HFFc6 (cell line): ENCODE measurements at regions not wholly inside any gene's neighbourhood (a gene's known extent, or its start where the extent isn't known, plus 50 kb on each side); places are given as distances from the start of the nearest gene placed in this dataset.

Experiments used
- DNase-seq: peaks from one replicate; pipeline ENCODE4 v3.0.0-alpha.2; 2018
- H3K27ac Mint-ChIP-seq: 2 replicates; pipeline ENCODE4 v1.8.0; 2020; ENCODE audit warnings: mild to moderate bottlenecking, mixed read lengths
- H3K27me3 Mint-ChIP-seq: 2 replicates; pipeline ENCODE4 v1.8.0; 2021; ENCODE audit warnings: mild to moderate bottlenecking, moderate library complexity, mixed read lengths; ENCODE audit not compliant: insufficient read depth
- H3K36me3 Mint-ChIP-seq: 2 replicates; pipeline ENCODE4 v1.8.0; 2021; ENCODE audit warnings: low read depth, mixed read lengths
- H3K4me1 Mint-ChIP-seq: 2 replicates; pipeline ENCODE4 v1.8.0; 2020; ENCODE audit warnings: low read depth, mixed read lengths
- H3K4me3 Mint-ChIP-seq: 2 replicates; pipeline ENCODE4 v1.8.0; 2020; ENCODE audit warnings: mild to moderate bottlenecking, moderate library complexity, mixed read lengths
- H3K9me3 Mint-ChIP-seq: 2 replicates; pipeline ENCODE4 v1.8.0; 2020; ENCODE audit warnings: mild to moderate bottlenecking, mixed read lengths
- TF ChIP-seq, protein P1 (sequence below): fragments of 200-600 bp; sonication (generic); IDR thresholded peaks from 2 replicates; pipeline ENCODE4 v1.5.0; 2021; ENCODE audit warnings: antibody characterized with exemption, mild to moderate bottlenecking

DNA sequence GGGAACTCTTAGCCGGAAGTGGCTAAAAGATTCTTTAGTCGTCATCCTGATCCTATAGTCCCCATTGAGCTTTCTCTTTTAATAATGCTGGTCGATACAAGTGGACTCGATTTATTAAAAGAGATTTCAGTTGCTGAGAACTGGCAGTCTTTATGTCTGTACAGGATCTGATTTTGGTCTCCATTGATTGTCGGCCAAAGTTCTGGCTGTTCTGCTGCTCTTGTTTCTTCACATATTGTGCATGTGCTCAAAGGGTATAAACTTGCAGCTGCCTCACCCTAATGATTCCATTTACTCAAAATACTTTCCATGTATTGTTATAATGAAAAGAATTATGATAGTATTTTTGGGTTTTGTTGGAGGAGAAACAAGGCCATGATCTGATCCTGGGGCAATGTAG lies 100.7 kb upstream of the CTTNBP2 start:
- peaks cover 11% of the 10 kb centered on the region for H3K9me3 Mint-ChIP-seq
- no peaks in the 10 kb centered on the region for H3K36me3 Mint-ChIP-seq
- DNase-seq, result no peak
- H3K4me3 Mint-ChIP-seq, result no peak overlapping the region
- TF ChIP-seq, protein P1, sequence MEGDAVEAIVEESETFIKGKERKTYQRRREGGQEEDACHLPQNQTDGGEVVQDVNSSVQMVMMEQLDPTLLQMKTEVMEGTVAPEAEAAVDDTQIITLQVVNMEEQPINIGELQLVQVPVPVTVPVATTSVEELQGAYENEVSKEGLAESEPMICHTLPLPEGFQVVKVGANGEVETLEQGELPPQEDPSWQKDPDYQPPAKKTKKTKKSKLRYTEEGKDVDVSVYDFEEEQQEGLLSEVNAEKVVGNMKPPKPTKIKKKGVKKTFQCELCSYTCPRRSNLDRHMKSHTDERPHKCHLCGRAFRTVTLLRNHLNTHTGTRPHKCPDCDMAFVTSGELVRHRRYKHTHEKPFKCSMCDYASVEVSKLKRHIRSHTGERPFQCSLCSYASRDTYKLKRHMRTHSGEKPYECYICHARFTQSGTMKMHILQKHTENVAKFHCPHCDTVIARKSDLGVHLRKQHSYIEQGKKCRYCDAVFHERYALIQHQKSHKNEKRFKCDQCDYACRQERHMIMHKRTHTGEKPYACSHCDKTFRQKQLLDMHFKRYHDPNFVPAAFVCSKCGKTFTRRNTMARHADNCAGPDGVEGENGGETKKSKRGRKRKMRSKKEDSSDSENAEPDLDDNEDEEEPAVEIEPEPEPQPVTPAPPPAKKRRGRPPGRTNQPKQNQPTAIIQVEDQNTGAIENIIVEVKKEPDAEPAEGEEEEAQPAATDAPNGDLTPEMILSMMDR, result no peak
- no peaks in the 10 kb centered on the region for H3K27me3 Mint-ChIP-seq
- H3K4me1 Mint-ChIP-seq, result no peaks in the 10 kb centered on the region
- no peak overlapping the region for H3K27ac Mint-ChIP-seq

DNA sequence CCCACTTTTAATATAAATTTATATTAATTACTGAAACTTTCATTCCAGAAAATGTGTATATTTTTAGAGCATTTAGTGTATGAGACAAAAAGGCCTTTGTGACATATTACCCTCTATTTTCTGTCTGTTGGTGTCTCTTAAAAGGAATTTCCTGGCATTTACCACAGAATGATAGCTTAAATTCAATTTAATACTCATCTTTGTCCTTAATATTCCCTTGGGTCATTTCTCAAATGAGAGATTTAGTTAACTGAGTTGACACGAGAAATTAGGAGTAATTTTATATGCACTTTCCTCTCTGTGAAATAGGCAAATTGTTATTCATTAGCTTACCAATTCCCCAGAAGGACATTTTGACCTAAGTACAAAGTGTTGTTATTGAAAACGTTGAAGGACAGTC lies 101.7 kb upstream of the CTTNBP2 start:
- H3K4me3 Mint-ChIP-seq, result no peak overlapping the region
- DNase-seq, result no peak
- H3K36me3 Mint-ChIP-seq, result no peaks in the 10 kb centered on the region
- H3K4me1 Mint-ChIP-seq, result no peaks in the 10 kb centered on the region
- H3K9me3 Mint-ChIP-seq, result peaks cover 17% of the 10 kb centered on the region
- TF ChIP-seq, protein P1, result no peak
- no peak overlapping the region for H3K27ac Mint-ChIP-seq
- no peaks in the 10 kb centered on the region for H3K27me3 Mint-ChIP-seq

DNA sequence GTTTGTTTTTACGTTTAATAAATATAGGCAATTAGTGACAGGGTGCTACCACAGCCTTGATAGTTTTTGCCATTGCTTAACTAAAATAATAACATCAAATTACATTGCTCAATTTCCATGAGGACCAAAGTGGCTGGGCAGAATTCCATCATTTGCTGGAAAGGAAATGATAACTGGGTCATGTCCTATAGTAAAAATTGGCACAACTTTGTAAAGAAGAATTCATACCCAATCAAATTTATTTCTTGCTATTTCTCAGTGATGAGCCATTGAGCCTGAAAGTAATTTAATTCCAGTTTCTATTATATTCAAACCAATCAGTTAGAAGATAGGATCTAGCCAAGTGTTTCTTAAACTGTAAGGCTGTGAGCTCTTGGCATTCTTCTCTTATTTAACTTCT lies 102.2 kb upstream of the CTTNBP2 start:
- Mint-ChIP-seq H3K36me3 (no peaks in the 10 kb centered on the region), H3K4me3 (no peak overlapping the region), H3K27ac (no peak overlapping the region), H3K4me1 (no peaks in the 10 kb centered on the region), H3K27me3 (no peaks in the 10 kb centered on the region), H3K9me3 (peaks cover 23% of the 10 kb centered on the region)
- DNase-seq, result no peak
- TF ChIP-seq, protein P1, result no peak

DNA sequence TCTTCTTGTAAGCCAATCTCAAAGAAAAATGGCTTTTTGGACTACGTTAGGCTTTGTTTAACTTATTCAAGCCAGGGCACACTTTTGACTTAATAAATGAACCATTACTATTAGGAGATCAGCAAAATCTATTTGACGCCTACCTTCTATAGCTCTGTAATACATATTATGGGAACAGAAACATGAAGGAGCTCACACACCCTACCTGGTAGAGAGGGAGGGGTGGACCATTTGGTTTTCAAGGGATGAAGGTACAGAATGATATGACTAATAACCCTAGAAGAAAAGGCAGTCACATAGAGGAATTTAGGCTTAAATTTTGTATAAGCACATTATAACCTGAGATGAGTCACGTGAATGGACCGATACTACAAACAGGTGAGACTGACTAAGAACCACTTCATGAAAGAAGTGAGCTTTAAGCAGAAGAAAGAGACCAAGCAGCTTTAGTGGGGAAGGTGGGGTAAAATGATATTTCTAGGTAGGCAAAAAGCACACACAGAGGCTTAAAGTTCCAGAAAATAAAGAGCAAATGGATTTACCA lies 106.8 kb upstream of the CTTNBP2 start:
- Mint-ChIP-seq H3K4me1 (no peaks in the 10 kb centered on the region), H3K4me3 (no peak overlapping the region)

DNA sequence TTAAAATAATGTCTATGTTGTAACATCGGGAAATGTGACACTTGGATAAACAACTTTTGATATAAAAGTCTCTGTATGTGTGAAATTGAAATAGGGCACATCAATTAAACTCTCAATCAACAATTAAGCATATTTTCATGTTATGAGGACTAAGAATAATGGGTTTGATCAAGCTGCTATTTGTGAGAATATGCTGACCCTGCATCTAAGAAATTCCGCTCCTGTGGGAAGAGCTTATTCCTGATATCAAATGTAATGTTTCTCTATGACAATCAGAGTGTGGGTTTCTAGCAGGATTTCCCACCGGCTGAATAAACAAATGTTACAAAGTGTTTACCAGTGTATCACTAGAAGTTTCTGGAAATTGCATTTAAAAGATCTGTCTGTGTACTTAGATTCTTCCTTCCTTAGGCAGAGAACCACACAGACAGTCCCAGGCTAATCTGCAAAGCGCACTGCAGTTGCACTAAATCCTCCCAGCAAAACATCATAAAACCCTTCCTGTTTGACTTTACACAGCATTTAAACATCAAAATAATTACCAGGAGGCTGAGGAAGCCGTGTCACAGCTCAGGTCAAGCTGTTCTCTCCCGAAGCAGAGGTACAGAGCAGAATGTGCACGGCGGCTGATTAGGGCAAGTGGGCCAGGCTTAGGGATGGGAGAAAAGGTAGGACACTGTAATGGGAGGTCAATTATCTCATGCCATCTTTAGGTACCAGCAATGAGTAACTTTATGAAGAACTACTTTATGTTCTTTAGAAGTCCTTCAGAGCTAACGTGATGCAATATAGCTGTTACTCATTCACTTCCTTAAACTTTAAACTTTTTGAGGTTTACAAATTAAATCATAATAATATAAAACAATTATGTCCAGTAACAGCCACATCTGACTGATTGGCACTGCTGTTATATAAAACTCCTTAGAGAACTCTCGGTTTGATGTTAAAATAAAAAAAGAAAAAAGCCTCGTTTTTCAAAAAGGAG lies 109.1 kb upstream of the CTTNBP2 start:
- H3K4me3 Mint-ChIP-seq, result no peak overlapping the region
- H3K27me3 Mint-ChIP-seq, result no peaks in the 10 kb centered on the region; the same call in 1 of the 2 replicates
- H3K27ac Mint-ChIP-seq, result no peak overlapping the region
- no peak for DNase-seq
- TF ChIP-seq, protein P1, result no peak
- H3K4me1 Mint-ChIP-seq, result no peaks in the 10 kb centered on the region
- H3K9me3 Mint-ChIP-seq, result peaks cover 35% of the 10 kb centered on the region
- H3K36me3 Mint-ChIP-seq, result no peaks in the 10 kb centered on the region

More for the DNA sequence above, 106.8 kb upstream of the CTTNBP2 start:
- Mint-ChIP-seq H3K27me3 (no peaks in the 10 kb centered on the region; the same call in 1 of the 2 replicates), H3K36me3 (no peaks in the 10 kb centered on the region), H3K27ac (no peak overlapping the region), H3K9me3 (peaks cover 24% of the 10 kb centered on the region)
- TF ChIP-seq, protein P1, result no peak
- DNase-seq, result no peak
